ENCODE measurements at regions not wholly inside any gene's neighbourhood (a gene's known extent, or its start where the extent isn't known, plus 50 kb on each side); places are given as distances from the start of the nearest gene placed in this dataset.

DNA sequence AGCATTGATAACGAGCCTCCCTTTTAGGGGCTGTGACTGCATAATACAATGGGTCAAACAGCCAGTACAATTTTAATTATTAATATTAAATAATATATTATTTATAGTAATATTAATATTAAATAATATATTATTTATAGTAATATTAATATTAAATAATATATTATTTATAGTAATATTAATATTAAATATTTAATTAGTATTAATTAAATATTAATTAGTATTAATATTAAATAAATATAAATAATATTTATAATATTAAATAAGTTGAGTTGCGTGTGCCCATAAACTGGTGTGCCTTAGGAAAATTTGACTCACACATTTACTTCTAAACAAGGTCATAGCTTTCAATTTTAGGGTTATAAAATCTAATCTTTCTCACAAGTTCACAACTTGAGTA lies 509.3 kb upstream of the RGS18 start:
- TF ChIP-seq, protein P1, sequence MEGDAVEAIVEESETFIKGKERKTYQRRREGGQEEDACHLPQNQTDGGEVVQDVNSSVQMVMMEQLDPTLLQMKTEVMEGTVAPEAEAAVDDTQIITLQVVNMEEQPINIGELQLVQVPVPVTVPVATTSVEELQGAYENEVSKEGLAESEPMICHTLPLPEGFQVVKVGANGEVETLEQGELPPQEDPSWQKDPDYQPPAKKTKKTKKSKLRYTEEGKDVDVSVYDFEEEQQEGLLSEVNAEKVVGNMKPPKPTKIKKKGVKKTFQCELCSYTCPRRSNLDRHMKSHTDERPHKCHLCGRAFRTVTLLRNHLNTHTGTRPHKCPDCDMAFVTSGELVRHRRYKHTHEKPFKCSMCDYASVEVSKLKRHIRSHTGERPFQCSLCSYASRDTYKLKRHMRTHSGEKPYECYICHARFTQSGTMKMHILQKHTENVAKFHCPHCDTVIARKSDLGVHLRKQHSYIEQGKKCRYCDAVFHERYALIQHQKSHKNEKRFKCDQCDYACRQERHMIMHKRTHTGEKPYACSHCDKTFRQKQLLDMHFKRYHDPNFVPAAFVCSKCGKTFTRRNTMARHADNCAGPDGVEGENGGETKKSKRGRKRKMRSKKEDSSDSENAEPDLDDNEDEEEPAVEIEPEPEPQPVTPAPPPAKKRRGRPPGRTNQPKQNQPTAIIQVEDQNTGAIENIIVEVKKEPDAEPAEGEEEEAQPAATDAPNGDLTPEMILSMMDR (IDR thresholded peaks at IDR 0.05; ENCODE audit: low read depth, low read length) = no peak
- TF ChIP-seq EZH2phosphoT487 (IDR thresholded peaks at IDR 0.05; ENCODE audit: low read depth) = no peak
